NCI-H226 (cell line): ENCODE measurements at regions not wholly inside any gene's neighbourhood (a gene's known extent, or its start where the extent isn't known, plus 50 kb on each side); places are given as distances from the start of the nearest gene placed in this dataset.

Experiments
- DNase-seq: peaks from one replicate; pipeline ENCODE4 v3.0.0-alpha.2; 2015

DNA sequence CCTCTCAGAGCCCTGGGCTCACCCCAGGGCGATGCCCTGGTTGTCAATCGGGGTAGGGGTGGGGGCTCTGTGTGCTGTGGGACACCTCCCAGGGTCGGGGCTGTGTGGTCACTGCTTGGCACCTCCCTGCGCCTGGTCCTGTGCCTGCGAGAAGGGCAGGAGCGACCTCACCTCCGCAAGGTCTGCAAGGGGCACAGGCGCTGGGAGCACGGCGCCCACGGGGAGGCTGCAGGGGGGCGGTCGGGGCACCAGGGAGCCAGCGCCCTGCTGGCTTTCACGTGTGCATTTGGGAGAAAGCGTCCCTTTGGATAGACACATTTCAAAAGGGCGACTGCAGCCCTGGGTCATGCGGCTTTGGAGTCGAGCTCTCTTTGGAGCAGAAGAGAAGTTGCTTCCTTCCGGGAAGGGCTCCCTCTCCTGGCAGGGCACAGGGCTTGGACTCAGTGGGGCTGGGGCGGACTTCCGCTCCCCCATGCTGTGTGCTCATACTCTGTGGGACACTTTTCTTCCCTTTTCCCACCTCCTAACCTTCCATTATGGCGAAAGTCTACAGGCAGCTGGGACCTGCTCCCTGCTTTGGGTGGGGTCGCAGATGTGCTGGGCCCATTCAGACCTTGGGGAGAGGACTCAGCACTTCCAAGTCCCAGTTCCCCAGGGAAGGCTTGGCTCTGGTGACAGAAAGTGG is 52.9 kb upstream of the SLC28A3 start:
- DNase-seq = no peak

DNA sequence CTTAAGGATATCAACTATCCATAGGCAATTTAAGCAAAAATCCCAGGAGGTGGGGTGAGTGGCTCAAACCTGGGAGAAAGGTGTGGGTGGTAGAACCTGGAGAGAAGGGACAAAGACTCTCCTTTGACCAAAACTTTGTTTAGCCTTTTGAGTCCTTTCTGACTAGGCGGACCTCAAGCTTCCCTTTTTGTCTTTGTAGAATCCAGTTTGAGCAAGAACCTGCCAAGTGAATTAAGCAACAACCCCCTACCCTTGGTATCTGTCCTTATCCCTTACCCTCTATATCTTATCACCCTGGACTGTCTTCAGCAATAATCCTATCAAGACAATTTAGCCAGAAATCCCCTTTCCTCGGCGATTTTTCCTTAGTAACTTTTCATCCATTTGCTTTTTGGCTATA is 53.5 kb upstream of the SLC28A3 start:
- no peak for DNase-seq

DNA sequence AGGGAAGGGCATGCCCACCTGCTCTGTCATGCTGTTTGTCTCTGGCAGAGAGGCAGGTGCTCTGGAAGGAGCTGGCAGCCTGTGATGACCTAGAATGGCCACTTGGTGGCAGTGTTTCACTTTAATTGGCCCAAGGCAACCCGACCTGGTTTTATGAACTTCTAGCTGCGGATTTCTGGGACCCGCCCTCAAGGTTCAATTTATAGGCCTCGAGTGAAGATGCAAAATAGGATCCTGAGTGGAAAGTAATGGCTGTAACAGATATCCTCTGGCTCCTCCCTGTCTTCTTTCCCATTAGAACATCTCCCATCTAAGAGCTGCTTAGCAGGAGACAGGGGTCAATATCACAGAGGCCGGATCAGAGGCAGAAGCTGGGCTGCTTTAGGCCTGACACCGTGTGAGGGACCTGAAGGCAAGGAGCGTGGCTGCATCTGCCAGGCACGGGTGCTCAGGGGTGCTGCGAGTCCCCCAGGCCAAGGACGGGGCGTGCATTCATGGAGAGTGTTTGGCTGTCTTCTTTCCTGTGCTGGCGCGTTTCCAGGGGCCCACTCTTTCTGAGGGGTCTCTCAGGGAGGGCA is 56.7 kb upstream of the SLC28A3 start:
- DNase-seq = peak; percentile 52

DNA sequence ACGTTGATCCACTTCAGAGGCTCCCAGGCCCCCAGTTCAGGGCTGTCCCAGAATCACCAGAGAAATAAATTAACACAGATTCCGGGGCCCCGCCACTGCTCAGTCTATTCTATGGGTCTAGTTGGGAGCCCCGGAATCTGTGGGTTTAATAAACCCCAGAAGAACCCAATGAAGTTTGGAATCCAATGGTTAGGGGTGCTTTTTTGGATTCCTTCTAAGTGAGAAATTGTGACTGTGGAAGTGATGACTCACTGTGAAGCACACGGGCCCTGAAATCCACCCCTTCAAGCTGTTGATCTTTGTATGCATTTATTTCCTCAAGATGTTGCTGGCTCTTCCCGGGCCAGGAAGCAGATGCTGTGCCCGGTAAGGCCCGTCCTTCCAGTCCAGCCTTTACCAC is 57.3 kb upstream of the SLC28A3 start:
- peak; percentile 27 for DNase-seq

DNA sequence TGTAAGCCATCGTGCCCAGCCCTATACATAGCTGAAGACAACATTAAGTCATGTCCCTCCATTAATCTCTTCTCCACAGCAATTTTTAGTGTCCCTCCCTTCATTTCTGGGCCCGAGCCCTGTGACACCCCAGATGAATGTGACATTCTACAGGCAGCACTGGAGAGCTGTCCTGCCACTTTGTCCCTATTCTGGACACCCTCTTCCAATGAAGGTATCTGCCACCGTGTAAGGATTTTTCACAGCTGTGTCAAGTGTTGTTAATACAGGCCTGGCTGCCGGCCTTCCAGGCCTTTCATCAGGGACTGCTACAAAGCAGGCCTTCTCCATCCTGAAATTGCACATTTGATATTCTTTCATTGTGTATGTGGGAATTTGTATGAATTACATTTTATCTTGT is 62.0 kb upstream of the SLC28A3 start:
- DNase-seq = no peak

DNA sequence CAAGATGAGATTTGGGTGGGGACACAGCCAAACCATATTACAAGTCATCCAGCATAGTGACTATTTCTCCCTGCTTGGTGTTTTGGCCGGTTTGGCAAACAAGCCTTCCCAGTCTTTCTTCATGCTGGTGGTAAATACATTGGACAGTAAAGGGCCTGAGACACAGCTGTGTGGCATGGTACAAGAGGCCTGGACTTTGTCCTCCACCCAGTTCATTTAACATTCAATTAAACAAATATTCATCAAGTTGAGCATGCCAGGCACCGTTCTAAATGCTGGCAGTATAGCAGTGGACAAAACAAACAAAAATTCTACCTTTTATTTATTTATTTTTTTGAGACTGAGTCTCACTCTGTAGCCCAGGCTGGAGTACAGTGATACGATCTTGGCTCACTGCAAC is 62.7 kb upstream of the SLC28A3 start:
- no peak for DNase-seq

DNA sequence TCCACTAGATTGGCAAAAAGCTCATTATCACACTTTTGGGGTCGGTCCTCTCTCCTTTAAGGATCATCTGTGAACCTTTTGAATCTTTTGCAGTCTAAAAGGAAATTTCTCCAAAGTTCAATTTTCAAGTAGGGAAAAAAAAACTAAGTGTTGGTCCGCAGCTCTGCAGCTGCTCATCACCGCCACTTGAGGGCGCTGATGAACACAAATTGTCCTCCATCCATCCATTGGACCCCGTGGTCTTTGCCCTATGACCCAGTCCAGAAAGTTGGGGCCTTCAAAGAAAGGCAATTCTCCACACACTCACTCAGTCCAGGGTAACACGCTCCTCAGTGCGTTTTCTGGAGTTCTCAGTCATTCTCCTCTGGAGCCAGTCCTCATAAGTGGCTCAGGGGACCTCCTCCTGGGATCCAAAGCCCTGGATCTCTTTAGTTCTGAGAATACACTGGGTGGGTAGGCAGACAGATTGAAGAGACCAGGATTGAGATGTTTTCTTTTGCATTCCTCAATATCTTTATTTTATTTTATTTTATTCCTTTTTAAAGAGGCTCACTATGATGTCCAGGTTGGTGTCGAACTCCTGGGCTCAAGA is 63.6 kb upstream of the SLC28A3 start:
- DNase-seq = no peak

DNA sequence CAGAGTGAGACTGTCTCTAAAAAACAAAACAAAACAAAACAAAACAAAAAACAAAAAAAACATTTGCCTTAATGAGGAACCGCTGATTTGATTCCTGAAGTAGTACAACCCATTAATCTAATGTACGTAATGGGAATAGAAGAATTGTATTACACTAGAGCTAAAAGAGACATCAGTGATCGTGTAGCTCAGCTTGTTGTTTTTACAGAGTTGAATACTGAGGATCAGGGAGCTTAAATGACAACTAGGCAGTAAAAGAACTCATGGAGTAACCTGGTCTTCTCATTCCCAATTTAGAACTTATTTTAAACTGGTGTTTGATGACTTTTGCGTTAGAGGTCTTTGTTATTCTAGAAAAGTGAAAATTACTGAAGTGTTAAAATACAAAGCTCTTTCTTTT is 65.1 kb upstream of the SLC28A3 start:
- no peak for DNase-seq

DNA sequence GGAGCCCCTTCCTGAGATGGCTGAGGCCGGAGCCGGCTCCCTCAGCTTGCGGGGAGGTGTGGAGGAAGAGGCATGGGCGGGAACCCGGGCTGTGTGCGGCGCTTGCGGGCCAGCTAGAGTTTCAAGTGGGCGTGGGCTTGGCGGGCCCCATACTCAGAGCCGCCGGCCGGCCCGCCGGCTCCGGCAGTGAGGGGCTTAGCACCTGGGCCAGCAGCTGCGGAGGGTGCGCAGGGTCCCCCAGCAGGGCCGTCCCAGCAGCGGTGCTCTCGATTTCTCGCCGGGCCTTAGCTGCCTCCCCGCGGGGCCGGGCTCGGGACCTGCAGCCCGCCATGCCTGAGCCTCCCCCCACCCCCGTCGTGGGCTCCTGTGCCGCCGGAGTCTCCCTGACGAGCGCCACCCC is 67.9 kb upstream of the SLC28A3 start:
- DNase-seq = no peak

DNA sequence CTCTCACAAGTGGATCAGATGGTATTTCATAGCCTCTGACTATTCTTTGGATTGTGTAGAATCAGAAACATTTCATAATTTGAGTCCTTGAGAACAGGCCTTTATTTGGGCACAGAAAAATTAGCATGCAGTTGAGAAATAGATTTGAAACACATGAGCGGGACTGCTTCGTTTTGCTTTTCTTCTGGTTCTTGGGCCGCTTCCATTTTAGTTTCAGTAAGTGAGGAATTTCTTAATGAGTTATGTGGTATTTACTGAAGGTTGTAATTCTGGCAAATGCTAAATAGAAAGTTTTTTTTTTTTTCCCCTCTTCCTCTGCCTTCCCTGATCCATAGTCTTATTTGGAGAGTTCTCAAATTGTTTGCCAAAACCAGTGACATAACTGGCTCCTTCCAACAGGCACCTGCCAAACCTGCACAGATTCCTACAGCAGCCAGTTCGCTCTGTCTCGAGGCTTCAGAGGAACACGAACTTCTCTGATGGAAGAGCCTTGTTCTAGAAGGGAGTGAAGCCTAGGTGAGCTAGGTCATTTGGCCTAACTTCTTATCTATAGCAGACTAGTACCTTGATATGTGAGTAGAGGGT is 71.2 kb upstream of the SLC28A3 start:
- no peak for DNase-seq

DNA sequence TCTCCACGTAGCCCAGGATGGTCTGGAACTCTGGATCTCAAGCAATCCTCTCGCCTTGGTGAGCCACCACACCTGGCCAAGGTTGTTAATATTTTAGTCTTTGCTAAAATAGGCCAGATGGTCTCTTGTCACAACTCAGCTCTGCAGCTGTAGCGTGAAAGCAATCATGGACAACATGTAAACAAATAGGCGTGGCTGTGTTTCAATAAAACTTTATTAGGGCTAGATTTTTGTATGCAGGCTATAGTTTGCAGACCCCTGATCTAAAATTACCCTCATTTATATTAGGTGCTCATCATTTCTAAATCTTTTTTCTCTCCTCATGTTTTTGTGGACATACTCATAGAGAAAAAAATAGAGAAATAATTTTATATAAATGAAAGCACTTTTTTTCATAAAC is 72.1 kb upstream of the SLC28A3 start:
- no peak for DNase-seq

DNA sequence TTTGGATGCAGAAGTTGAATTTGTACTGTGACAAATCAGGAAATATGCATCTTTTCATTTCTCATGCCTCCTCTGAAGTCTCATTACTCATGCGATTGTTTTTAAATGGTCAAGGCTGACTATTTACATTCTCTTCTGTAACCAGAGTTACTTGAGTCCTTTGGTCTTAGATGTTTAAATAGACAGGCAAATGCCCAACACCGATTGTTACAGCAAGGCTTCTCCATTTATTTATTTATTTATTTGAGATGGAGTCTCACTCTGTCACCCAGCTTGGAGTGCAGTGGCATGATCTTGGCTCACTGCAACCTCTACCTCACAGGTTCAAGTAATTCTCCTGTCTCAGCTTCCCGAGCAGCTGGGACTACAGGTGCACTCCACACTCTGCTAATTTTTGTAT is 72.7 kb upstream of the SLC28A3 start:
- DNase-seq = no peak

DNA sequence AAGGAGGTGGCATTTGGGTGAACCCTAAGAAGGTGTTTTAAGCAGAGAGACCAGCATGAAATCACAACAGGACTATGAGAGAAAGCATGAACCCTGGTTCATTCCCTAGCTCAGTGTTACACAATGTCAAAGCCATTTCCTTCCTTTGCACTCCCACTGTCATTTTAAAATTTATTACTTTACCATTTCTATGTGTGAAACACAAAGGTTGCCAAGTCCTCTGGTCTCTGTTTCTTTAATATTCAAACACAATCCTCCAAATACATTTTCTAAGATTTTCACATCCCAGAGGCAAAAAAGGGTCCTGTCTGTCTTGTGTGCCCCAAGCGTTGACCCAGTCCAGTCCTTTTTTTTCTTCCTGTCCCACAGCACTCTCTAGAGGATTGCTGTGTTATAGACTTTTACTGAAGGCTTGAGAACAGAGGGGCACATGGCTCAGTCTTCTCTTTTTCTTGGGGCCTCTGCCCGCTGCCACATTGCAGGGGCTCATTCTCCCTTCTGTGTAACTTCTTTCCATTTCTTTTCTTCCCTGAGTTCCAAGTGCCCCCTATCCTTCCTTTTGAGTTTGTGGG is 78.6 kb upstream of the SLC28A3 start:
- DNase-seq = no peak

DNA sequence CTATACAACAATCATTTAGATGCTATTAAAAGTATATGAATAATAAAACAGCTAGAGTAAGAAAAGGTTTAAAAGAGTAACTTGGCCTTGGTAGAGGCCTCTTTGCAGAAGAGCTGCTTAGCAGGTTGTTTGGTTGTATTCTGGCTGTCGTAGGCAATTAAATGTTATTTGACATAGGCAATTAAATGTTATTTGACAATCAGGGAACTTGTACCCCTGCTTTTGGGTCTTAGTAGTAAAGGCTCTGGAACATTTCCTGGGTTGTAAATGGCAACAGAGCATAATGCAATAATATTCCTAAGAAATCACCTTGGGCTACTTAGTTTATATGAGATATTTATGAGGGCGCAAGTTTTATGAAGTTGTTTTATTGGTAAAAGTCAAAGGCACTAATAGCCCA is 84.4 kb upstream of the SLC28A3 start:
- DNase-seq = no peak

DNA sequence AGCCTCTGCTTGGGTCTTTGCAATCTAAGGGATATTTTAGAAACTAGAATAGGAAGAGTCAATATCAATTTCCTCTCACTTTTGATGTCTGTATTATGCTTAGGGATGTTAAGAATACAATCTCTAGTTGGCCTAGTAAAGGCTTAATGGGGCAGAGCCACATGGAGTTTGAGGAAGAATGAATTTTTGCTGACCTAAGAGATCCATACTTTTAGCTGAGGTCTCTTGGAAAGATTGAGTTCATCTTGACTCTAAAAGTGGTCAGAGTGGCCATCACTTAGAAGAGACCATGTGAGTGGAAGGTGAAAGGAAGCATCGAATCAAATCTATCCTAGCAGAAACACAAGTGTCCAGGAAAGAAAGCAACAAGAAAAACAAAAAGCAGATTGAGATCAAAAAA is 92.2 kb upstream of the SLC28A3 start:
- DNase-seq = no peak

DNA sequence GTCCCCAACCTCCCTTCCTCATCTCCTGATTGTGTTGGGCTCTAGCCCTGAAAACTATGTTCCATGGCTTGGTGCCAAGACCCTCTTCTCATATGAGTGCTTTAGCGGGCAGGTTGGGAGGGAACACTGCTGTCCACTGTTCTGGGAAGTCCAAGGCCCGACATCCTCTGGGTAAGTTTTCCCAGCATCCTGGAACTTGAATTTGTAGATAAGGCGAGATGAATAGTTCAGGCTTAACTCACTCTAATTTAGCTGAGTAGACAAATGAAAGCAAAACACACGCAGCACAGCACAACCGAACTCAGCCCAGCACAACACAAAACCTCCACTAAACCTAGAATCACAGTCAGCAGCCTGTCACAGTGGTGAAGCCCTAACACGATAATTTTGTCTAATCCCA is 95.3 kb upstream of the SLC28A3 start:
- no peak for DNase-seq

DNA sequence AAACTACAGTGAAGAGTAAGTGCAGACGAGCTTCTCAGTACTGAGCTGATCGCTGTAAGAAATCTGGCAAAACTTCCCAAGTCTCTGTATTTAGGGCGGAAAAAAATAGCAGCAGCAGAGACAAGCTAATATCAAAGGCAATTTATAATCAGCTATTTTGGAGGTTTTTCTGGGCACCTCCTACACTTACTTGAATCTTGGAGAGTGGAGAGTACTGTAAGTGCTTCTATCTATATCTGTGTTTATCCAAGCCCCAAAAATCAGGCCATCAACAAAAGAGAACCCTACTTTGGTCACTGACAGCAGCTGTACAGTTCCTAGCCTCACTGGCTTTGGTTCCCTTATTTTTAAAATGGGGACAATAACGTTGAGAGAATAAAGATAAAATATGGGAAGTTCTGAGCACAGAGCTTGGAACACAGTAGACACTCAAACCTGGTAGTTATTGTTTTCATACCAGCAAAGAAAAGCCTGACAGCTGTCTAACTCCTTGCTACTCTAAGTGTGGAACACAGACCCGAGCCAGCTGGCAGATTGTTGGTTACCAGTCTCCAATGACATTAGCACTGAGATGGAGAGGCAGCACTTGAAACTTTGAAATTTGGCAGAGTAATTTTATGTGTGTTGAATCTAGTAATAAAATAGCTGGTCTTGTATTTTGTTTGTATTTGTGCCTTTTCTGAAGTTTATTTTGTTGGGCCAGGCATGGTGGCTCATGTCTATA is 96.0 kb upstream of the SLC28A3 start:
- DNase-seq = no peak

DNA sequence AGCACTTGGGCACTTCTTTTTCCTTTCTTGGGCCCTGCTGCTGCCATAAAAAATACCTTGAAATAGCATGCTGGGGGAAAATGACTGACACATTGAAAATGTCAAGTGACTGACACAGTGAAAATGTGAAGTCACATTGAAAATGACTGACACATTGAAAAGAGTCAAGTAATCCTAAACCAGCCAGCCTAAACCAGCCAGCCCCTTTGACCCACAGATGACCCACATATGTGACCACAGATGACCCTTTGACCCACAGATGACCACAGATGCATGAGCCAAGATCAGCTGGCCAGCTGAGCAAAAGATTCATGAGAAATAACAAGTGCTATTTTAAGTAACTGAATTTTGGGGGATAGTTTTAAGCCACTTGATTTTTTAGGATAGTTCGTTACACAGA is 97.8 kb upstream of the SLC28A3 start:
- no peak for DNase-seq

DNA sequence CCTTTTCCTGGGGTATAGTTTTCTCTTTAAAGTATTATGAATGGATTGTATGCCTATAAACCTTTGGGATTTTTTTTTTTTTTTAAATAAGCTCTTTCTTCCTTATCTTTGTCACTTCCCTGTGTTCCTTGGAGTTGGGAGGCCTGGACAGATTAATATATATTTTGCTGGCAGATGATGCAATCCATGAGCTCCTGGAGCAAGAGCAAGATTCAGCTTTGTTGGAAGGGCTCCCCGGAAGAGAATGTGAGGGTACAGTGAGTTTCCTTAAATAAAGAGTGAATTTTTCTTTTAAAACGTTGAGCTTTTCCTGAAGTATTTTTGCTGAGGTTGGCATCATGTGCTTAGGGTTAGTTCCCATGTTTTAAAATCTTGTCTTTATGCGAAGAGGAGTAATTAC is 98.7 kb upstream of the SLC28A3 start:
- no peak for DNase-seq

DNA sequence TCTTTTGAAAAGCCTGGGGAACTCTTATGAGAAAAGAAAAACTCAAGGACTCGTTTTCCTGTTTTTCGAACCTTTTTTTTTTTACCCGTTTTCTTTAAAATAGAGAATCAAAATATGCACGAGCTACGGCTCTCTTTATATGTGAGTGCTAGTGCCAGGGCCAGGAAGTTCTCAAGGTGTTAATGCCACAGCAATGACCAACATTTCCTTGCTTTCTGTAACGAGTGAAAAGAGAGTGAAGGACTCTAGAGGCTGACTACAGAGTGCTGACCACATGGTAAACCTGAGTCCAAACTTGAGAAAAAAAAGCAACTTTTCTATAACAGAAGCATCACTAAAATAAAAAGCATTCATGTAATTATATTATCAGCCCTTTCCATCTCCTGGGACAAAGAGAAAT is 102.2 kb upstream of the SLC28A3 start:
- no peak for DNase-seq

DNA sequence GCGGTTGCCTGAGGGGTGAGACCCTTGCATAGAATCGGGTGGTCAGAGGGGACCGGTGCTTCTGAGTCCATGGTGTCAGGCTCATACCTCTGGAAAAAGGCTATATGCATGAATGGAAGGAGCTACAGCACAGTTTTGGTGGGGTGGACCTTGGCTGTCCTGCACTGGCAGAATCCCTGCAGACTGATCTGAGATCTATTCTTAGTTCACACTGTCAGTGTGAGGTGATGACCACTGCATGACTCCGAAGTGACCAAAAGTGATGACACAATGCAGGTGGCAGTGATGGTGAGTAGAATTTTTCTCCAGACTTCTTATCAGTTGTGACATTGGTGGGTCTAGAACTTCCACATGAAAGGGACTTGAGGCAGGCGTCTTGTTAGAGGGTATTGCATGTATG is 105.2 kb upstream of the SLC28A3 start:
- no peak for DNase-seq

DNA sequence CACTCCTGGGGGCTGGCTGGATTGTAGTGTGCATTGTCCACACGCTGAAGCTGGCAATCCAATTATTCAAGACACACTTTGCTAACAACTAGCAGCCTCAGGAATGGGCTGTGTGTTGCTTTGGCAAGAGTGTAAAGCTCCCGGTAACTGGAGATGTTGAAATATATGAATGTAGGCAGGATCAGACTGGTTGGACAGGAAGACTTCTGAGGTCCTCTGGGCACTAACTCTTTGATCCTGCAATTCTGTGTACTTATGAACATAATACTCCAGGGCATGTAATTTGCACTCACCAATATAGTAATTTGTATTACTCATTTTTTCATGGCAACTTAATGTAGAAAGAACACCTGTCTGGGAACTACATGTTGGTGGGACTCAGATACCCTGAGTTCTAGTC is 106.7 kb upstream of the SLC28A3 start:
- DNase-seq = no peak

DNA sequence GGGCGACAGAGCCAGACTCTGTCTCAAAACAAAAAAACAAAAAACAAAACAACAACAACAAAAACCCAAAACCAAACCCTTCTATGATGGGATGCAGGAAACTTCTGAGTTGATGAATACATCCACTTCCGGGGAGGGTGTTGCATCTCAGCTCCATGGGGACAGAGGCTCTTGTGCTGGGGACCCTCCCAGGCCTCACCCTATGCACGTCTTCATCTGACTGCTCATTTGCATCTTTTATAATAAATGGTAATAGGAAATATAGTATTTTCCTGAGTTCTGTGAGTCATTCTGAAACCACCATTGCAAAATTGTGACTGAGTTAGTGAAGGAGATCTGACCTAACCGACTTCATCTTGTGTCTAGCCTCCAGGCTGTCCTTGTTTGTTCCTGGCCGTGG is 109.5 kb upstream of the SLC28A3 start:
- DNase-seq = no peak

DNA sequence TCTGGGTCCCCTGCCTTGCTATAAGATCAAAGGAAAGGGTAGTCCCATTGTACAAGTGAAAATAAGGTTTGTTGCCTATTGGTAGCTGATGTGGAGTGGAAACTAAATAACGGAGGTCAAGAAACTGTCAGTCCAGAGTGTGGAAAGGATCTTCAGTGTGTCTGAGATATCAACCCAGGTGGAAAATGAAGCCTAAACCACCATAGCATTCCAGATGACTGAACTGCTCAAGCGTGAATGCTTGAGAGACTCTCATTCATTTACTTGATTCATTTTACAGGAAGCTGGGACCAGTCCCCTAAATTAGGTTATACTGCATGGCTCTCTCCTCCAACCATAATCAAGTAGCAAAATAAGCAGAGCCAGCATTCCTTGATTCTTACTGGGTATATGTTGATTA is 116.0 kb upstream of the SLC28A3 start:
- DNase-seq = no peak
